ENCODE measurements at regions not wholly inside any gene's neighbourhood (a gene's known extent, or its start where the extent isn't known, plus 50 kb on each side); places are given as distances from the start of the nearest gene placed in this dataset.

- Mint-ChIP-seq H3K4me1 (no peaks in the 10 kb centered on the region), H3K27ac (no peak overlapping the region), H3K9me3 (no peaks in the 10 kb centered on the region), H3K27me3 (ENCODE audit: low read depth in 2 of 2) (peaks cover 0 to 4% of the 10 kb centered on the region in 2 donors), H3K4me3 (no peak overlapping the region), H3K36me3 (no peaks in the 10 kb centered on the region)
- Histone ChIP-seq H3K27ac (ENCODE audit: low read length) (no peak overlapping the region), H3K4me3 (ENCODE audit: low read length) (no peak overlapping the region), H3K4me1 (ENCODE audit: control insufficient read depth, insufficient read depth, low read length) (no peaks in the 10 kb centered on the region), H3K9me3 (ENCODE audit: control insufficient read depth, insufficient read depth, low read length) (no peaks in the 10 kb centered on the region), H3K36me3 (ENCODE audit: control insufficient read depth, insufficient read depth, low read length) (no peaks in the 10 kb centered on the region), H3K27me3 (ENCODE audit: control insufficient read depth, insufficient read depth, low read length) (no peaks in the 10 kb centered on the region)
- TF ChIP-seq CTCF (IDR thresholded peaks at IDR 0.05) = no peak
- DNase-seq (no peak), ATAC-seq (no peak)
- intact Hi-C loops (cut with micrococcal nuclease) = no loop called here
- WGBS (ENCODE audit: insufficient coverage) = 22% methylated on average over 7 of the region's 7 CpGs
Measured at GRCh38 chr11:45468267-45468856, 182.2 kb upstream of the SYT13 start.

GRCh38 chr11:45463541-45463940, 177.4 kb upstream of the SYT13 start:
- 88% methylated on average over 4 of the region's 4 CpGs for WGBS (ENCODE audit: insufficient coverage)
- H3K9me3 ChIP-seq (ENCODE audit: control insufficient read depth, insufficient read depth, low read length) = no peaks in the 10 kb centered on the region
- no peak overlapping the region for H3K27ac ChIP-seq (ENCODE audit: low read length)
- Mint-ChIP-seq H3K36me3 (no peaks in the 10 kb centered on the region), H3K27ac (no peak overlapping the region), H3K9me3 (no peaks in the 10 kb centered on the region), H3K4me1 (no peaks in the 10 kb centered on the region), H3K4me3 (no peak overlapping the region), H3K27me3 (ENCODE audit: low read depth in 2 of 2) (no peaks in the 10 kb centered on the region)
- H3K27me3 ChIP-seq (ENCODE audit: control insufficient read depth, insufficient read depth, low read length) = no peaks in the 10 kb centered on the region
- H3K36me3 ChIP-seq (ENCODE audit: control insufficient read depth, insufficient read depth, low read length) = no peaks in the 10 kb centered on the region
- H3K4me3 ChIP-seq (ENCODE audit: low read length) = no peak overlapping the region
- intact Hi-C loops (cut with micrococcal nuclease) = no loop called here
- no peak for ATAC-seq
- no peaks in the 10 kb centered on the region for H3K4me1 ChIP-seq (ENCODE audit: control insufficient read depth, insufficient read depth, low read length)
- no peak for DNase-seq
- no peak for TF ChIP-seq CTCF (IDR thresholded peaks at IDR 0.05)

DNA sequence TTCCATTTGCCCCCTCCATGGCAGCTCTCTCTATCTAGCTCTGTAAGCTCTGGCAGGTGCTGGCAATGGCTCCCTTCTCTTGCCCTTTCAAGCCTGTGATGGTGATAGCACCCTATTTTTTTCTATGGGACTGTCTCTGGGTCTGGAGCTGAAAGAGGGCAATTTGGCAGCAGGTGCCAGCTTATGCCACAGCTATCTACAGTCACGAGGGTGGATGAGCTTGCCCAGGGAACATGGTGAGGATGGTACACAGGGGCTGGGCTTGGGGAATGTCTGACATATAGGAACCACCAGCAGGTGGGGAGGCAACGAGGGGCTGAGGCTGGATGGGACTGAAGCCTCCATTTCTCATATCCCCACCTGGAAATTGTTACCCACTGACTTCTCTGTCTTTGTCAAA, 175.4 kb upstream of the SYT13 start:
- ATAC-seq (no peak), DNase-seq (no peak)
- WGBS (ENCODE audit: insufficient coverage) = 41% methylated on average over 1 of the region's 2 CpGs
- Mint-ChIP-seq H3K4me1 (no peaks in the 10 kb centered on the region), H3K27me3 (ENCODE audit: low read depth in 2 of 2) (peaks cover 0 to 3% of the 10 kb centered on the region in 2 donors), H3K4me3 (no peak overlapping the region), H3K36me3 (no peaks in the 10 kb centered on the region), H3K27ac (no peak overlapping the region), H3K9me3 (no peaks in the 10 kb centered on the region)
- Histone ChIP-seq H3K4me3 (ENCODE audit: low read length) (no peak overlapping the region), H3K27ac (ENCODE audit: low read length) (no peak overlapping the region), H3K4me1 (ENCODE audit: control insufficient read depth, insufficient read depth, low read length) (no peaks in the 10 kb centered on the region), H3K9me3 (ENCODE audit: control insufficient read depth, insufficient read depth, low read length) (no peaks in the 10 kb centered on the region), H3K27me3 (ENCODE audit: control insufficient read depth, insufficient read depth, low read length) (no peaks in the 10 kb centered on the region), H3K36me3 (ENCODE audit: control insufficient read depth, insufficient read depth, low read length) (no peaks in the 10 kb centered on the region)
- no peak for TF ChIP-seq CTCF (IDR thresholded peaks at IDR 0.05)
- intact Hi-C loops (cut with micrococcal nuclease) = no loop called here

GRCh38 chr11:45459491-45459890, 173.3 kb upstream of the SYT13 start:
- WGBS (ENCODE audit: insufficient coverage) = 50% methylated on average over 5 of the region's 5 CpGs
- Histone ChIP-seq H3K4me1 (ENCODE audit: control insufficient read depth, insufficient read depth, low read length) (no peaks in the 10 kb centered on the region), H3K36me3 (ENCODE audit: control insufficient read depth, insufficient read depth, low read length) (no peaks in the 10 kb centered on the region), H3K27ac (ENCODE audit: low read length) (no peak overlapping the region), H3K27me3 (ENCODE audit: control insufficient read depth, insufficient read depth, low read length) (no peaks in the 10 kb centered on the region), H3K9me3 (ENCODE audit: control insufficient read depth, insufficient read depth, low read length) (no peaks in the 10 kb centered on the region), H3K4me3 (ENCODE audit: low read length) (no peak overlapping the region)
- Mint-ChIP-seq H3K4me3 (no peak overlapping the region), H3K9me3 (no peaks in the 10 kb centered on the region), H3K27ac (no peak overlapping the region), H3K36me3 (no peaks in the 10 kb centered on the region), H3K27me3 (ENCODE audit: low read depth in 2 of 2) (peaks cover 0 to 6% of the 10 kb centered on the region in 2 donors), H3K4me1 (no peaks in the 10 kb centered on the region)
- no peak for DNase-seq
- no peak for ATAC-seq
- no peak for TF ChIP-seq CTCF (IDR thresholded peaks at IDR 0.05)
- intact Hi-C loops (cut with micrococcal nuclease) = no loop called here

All from natural killer cell (primary cell).